GM10266 (cell line): ENCODE measurements at regions not wholly inside any gene's neighbourhood (a gene's known extent, or its start where the extent isn't known, plus 50 kb on each side); places are given as distances from the start of the nearest gene placed in this dataset.

Experiments
- DNase-seq: peaks from one replicate; pipeline ENCODE4 v3.0.0; 2012; ENCODE audit errors: extremely low spot score
- TF ChIP-seq, protein P1 (sequence below): IDR thresholded peaks from 2 replicates; pipeline ENCODE4 v1.5.1; 2012; ENCODE audit warnings: mild to moderate bottlenecking, low read depth; ENCODE audit not compliant: control insufficient read depth, insufficient read depth; ENCODE audit errors: missing control alignments

DNA sequence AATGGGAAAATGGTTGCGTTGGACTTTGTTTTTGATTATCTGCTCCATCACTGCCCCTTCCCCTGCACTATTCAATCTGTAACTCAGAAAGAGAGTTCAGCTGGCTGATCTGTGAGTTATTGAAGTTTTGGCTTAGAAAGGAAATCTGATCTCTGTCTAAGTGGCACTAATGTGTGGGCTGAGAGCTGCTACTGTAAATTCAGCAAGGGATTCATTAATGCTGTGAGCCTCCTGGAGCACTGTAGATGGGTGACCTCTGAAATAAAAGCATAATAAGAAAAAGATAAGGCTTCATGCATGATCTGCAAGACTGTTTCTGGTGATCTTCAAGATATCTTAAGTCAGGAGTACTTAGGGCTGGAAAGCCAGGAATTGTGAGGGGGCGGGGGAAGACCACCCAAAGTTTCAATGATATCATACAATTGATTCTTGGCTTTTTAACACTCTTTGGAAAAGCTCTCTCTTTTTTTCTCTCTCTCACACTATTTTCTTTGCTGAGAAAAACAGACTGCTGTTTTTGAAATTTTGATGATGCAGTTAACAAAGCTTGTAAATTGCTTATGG is 101.1 kb downstream of the C12orf75 start:
- DNase-seq = no peak
- TF ChIP-seq, protein P1, sequence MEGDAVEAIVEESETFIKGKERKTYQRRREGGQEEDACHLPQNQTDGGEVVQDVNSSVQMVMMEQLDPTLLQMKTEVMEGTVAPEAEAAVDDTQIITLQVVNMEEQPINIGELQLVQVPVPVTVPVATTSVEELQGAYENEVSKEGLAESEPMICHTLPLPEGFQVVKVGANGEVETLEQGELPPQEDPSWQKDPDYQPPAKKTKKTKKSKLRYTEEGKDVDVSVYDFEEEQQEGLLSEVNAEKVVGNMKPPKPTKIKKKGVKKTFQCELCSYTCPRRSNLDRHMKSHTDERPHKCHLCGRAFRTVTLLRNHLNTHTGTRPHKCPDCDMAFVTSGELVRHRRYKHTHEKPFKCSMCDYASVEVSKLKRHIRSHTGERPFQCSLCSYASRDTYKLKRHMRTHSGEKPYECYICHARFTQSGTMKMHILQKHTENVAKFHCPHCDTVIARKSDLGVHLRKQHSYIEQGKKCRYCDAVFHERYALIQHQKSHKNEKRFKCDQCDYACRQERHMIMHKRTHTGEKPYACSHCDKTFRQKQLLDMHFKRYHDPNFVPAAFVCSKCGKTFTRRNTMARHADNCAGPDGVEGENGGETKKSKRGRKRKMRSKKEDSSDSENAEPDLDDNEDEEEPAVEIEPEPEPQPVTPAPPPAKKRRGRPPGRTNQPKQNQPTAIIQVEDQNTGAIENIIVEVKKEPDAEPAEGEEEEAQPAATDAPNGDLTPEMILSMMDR = no peak

DNA sequence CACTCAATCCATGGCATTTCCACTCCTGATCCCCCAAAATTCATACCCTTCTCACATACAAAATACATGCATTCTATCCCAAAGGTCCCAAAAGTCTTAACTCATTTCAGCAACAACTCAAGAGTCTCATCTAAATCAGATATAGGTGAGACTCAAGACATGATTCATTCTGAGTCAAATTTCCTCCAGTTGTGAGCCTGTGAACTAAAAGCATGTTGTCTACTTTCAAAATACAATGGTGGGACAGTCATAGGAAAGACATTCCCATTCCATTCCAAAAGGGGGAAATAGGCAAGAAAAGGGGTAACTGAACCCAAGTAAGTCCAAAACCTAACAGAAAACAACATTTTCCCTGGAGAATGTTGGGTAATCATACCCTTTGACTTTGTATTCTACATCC is 103.3 kb downstream of the C12orf75 start:
- no peak for DNase-seq
- TF ChIP-seq, protein P1 = no peak

DNA sequence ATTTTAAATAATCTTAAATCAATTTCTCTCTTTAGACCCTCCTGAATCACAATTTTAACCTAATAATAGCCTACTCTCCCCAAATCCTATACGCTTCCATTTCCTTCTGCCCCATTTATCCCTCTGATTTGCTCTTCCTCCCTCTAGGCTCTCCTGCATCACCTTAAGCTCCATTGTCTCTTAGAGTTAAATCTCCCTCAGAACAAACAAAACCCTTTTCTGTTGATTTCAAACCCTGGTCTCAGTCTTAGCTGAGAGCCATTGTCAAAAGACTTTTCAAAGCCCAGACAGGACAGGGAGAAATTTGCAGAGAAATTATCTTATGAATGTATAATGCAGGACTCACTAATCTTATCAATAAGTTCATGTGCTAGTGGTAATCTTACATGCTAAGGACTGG is 106.1 kb downstream of the C12orf75 start:
- DNase-seq = no peak
- TF ChIP-seq, protein P1 = no peak

DNA sequence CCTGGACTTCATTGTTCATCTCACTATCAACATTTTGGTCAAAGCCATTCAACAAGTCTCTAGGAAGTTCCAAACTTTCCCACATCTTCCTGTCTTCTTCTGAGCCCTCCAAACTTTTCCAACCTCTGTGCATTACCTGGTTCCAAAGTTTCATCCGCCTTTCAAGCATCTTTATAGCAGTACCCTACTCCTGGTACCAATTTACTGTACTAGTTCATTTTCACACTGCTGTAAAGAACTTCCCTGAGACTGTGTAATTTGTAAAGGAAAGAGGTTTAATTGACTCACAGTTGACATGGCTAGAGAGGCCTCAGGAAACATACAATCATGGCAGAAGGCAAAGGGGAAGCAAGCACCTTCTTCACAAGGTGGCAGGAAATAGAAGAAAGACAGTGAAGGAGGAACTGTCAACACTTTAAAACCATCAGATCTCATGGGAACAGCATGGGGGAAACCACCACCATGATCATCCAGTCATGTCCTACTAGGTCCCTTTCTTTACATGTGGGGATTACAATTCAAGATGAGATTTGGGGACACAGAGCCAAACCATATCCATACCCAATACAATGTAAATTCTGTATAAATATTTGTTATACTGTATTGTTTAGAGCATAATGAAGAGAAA is 109.7 kb downstream of the C12orf75 start:
- no peak for DNase-seq
- TF ChIP-seq, protein P1 = no peak

DNA sequence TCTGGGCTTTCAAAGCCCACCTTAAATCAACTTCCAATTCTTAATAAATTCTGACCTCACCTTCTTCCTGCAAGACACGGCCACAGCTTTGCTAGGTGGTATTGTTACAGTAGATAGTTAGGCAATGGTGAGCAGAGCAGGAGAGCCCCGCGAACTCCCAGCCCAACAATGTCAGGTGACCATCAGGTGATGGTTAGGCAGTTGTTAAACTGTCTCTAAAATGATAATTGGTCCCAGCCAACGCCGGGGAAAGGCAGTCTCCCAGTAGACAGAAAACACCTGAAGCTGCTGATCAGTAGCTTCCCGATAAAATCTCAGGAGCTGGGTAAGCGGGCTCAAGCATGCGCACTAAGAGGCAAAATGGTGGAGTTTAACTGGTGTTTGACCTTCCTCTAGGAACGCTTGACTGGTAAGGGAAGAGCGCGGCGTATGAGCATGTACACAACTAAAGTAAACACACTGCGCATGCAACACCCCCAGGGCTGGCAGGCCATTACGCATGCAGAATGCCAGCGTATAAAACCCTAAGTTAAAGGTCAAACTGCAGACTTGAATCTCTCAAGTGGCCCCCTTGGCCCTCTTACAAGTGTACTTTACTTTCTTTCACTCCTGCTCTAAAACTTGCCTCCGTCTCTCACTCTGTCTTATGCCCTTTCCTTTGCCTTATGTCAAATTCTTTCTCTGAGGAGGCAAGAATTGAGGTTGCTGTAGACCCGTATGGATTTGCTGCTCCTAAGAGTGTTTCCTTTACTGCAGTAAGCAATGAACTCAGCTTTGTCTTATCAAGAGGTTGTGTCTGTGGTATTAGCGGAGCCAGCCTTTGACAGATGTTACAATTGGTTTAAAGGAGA is 113.5 kb downstream of the C12orf75 start:
- TF ChIP-seq, protein P1 = no peak
- DNase-seq = no peak

DNA sequence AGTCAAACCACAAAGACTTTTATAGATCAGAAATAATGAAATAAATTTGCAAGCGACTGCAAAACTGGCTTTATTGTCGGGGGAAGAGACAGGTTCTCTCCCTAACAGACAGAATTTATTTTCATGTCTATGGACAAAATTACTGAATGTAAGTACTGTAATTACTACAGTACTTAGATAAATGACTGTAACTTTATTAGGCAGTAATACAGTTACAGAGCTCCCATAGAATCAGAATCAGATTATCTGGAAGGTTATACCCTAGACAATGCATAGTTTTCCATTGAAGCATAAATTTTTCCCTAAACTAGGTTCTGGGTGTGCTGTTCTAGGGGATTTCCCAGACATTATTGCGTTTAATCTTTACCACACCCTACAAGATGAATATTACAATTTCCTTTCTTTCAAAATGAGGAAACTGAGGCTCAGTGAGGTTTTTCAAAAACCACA is 114.2 kb downstream of the C12orf75 start:
- DNase-seq = no peak
- TF ChIP-seq, protein P1 = no peak

DNA sequence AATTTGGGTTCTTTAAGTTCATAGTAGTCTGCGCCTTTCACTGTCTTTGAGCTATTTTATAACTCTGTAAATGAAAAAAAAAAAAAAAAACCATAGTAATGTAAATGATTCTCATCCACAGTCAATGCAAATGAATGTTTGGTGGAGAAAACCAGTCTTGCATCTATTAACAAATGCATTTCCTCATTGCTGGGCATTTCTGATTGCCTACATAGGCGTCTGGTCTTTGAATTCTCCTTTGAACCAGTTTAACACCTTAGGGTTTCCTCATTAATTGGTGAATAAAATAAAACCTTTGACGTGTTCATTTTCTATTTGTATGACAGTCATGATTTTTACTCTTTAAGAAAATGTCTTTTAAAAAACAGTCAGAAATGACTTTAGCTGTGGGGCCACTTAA is 114.8 kb downstream of the C12orf75 start:
- no peak for DNase-seq
- TF ChIP-seq, protein P1 = no peak
